Loucy (cell line): ENCODE measurements at regions not wholly inside any gene's neighbourhood (a gene's known extent, or its start where the extent isn't known, plus 50 kb on each side); places are given as distances from the start of the nearest gene placed in this dataset.
"Not testable (repeated sequence)": the region's sequence is repeated elsewhere in the genome, so short reads cannot be mapped to it uniquely, and the experiment has no call there.

Source experiments
- H2AFZ ChIP-seq: fragments of 200-600 bp; sonication (generic); 2 replicates; pipeline ENCODE4 v1.6.0; 2016; ENCODE audit warnings: antibody characterized with exemption, mild to moderate bottlenecking, low read length, moderate library complexity
- H3F3A ChIP-seq: fragments of 200-600 bp; 2 replicates; pipeline ENCODE4 v1.6.0; 2016; ENCODE audit warnings: antibody characterized with exemption, low read depth, mild to moderate bottlenecking
- H3K27me3 ChIP-seq: fragments of 200-600 bp; sonication (generic); 2 replicates; pipeline ENCODE4 v1.6.1; 2014; ENCODE audit warnings: low read length, mild to moderate bottlenecking; ENCODE audit not compliant: insufficient read depth, poor library complexity, severe bottlenecking
- H3K36me3 ChIP-seq: fragments of 200-600 bp; sonication (generic); 2 replicates; pipeline ENCODE4 v1.6.1; 2016; ENCODE audit warnings: low read length; ENCODE audit not compliant: insufficient read depth
- H3K4me1 ChIP-seq: fragments of 200-600 bp; sonication (generic); 2 replicates; pipeline ENCODE4 v1.5.1; 2014; ENCODE audit warnings: low read length, mild to moderate bottlenecking; ENCODE audit not compliant: insufficient read depth, poor library complexity, severe bottlenecking
- H3K4me2 ChIP-seq: fragments of 200-600 bp; sonication (generic); 2 replicates; pipeline ENCODE4 v1.6.0; 2014; ENCODE audit warnings: antibody characterized with exemption, low read length, low read depth, mild to moderate bottlenecking; ENCODE audit not compliant: poor library complexity, severe bottlenecking
- H3K4me3 ChIP-seq: fragments of 200-600 bp; sonication (generic); 2 replicates; pipeline ENCODE4 v1.5.1; 2014; ENCODE audit warnings: low read length, mild to moderate bottlenecking, mixed read lengths; ENCODE audit not compliant: poor library complexity, severe bottlenecking
- H3K79me2 ChIP-seq: fragments of 200-600 bp; sonication (generic); 2 replicates; pipeline ENCODE4 v1.6.1; 2014; ENCODE audit warnings: low read length; ENCODE audit not compliant: insufficient read depth
- H3K9ac ChIP-seq: fragments of 200-600 bp; sonication (generic); 2 replicates; pipeline ENCODE4 v1.6.0; 2014; ENCODE audit warnings: mild to moderate bottlenecking, low read depth, low read length, moderate library complexity; ENCODE audit not compliant: poor library complexity, severe bottlenecking
- H3K9me2 ChIP-seq: fragments of 200-600 bp; sonication (generic); replicated peaks from 2 replicates; pipeline ENCODE4 v1.6.1; 2016; ENCODE audit warnings: low read depth, low read length, mixed read lengths
- H3K9me3 ChIP-seq: fragments of 200-600 bp; sonication (generic); 2 replicates; pipeline ENCODE4 v1.6.1; 2014; ENCODE audit warnings: mild to moderate bottlenecking, antibody characterized with exemption, low read length, low read depth; ENCODE audit not compliant: insufficient read depth
- H4K20me1 ChIP-seq: fragments of 200-600 bp; sonication (generic); 2 replicates; pipeline ENCODE4 v1.6.0; 2014; ENCODE audit warnings: antibody characterized with exemption, low read length, mild to moderate bottlenecking; ENCODE audit not compliant: insufficient read depth, poor library complexity, severe bottlenecking
- CTCF ChIP-seq: fragments of 200-600 bp; sonication (generic); conservative IDR thresholded peaks from 2 replicates; pipeline ENCODE4 v1.5.1; 2014; ENCODE audit warnings: mild to moderate bottlenecking, antibody characterized with exemption, low read length
- EZH2phosphoT487 ChIP-seq: fragments of 200-600 bp; IDR thresholded peaks from 2 replicates; pipeline ENCODE4 v1.6.1; 2018; ENCODE audit warnings: antibody characterized with exemption, mild to moderate bottlenecking, moderate library complexity, borderline replicate concordance

DNA sequence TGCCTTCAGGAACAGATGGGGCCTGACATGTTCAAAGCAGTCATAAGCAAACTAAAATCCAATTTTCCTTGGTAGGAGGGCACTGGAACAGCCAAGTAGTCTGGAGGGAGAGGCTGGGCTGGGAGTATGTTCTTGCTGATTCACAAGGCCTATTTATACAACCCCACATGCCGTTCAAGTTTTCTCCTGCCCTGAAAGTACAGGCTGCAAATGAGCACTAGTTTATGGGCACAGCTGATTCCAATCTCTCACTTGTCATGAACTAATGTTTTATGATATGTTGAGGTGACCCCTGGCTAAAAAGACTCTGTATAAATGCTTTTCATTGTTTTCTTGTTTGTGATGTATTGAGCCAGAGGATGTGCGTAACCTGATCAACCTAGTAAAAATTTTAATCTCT lies 183.4 kb upstream of the SRD5A2 start:
- H4K20me1 ChIP-seq = no peaks in the 10 kb centered on the region
- H3K9me2 ChIP-seq = no peaks in the 10 kb centered on the region
- no peaks in the 10 kb centered on the region for H3K4me1 ChIP-seq
- no peaks in the 10 kb centered on the region for H3K9me3 ChIP-seq
- H3K36me3 ChIP-seq = no peaks in the 10 kb centered on the region
- H3K9ac ChIP-seq = no peak overlapping the region
- TF ChIP-seq CTCF (no peak), EZH2phosphoT487 (no peak)
- H2AFZ ChIP-seq = no peak overlapping the region
- H3K4me3 ChIP-seq = no peak overlapping the region
- no peaks in the 10 kb centered on the region for H3K79me2 ChIP-seq
- H3K4me2 ChIP-seq = no peak overlapping the region
- H3K27me3 ChIP-seq = no peaks in the 10 kb centered on the region
- no peaks in the 10 kb centered on the region for H3F3A ChIP-seq

DNA sequence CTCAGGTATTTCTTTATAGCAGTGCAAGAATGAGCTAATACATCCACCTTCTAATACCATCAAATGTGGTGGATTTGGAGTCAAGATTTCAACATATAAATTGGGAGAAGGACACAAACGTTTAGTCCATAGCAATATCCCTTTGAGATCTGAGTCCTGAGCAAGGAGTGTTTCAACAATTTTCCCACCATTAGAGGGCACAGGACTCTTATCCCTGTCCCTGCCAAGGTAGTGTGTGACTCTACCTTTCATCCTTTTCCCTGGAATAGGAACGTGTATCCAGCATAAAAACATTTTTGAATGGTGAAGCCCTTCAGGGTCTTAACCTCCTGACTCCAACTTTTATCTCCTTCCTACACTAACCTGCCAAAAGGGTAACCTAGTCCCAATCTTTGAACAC lies 181.3 kb upstream of the SRD5A2 start:
- Histone ChIP-seq H3K9me2 (no peaks in the 10 kb centered on the region), H3K36me3 (no peaks in the 10 kb centered on the region), H3K27me3 (no peaks in the 10 kb centered on the region), H3F3A (no peaks in the 10 kb centered on the region), H3K4me1 (no peaks in the 10 kb centered on the region), H3K4me3 (no peak overlapping the region), H3K79me2 (no peaks in the 10 kb centered on the region), H3K4me2 (no peak overlapping the region), H2AFZ (no peak overlapping the region), H3K9me3 (no peaks in the 10 kb centered on the region), H4K20me1 (no peaks in the 10 kb centered on the region), H3K9ac (no peak overlapping the region)
- no peak for TF ChIP-seq CTCF
- TF ChIP-seq EZH2phosphoT487 = no peak

GRCh38 chr2:31757351-31757750 lies 176.6 kb upstream of the SRD5A2 start:
- not testable (repeated sequence) for H4K20me1 ChIP-seq, H3K4me2 ChIP-seq, H3K9me2 ChIP-seq, H3K4me3 ChIP-seq, H3K9me3 ChIP-seq, H3K4me1 ChIP-seq, H2AFZ ChIP-seq, H3K36me3 ChIP-seq, H3K79me2 ChIP-seq, H3K27me3 ChIP-seq, H3F3A ChIP-seq, H3K9ac ChIP-seq

DNA sequence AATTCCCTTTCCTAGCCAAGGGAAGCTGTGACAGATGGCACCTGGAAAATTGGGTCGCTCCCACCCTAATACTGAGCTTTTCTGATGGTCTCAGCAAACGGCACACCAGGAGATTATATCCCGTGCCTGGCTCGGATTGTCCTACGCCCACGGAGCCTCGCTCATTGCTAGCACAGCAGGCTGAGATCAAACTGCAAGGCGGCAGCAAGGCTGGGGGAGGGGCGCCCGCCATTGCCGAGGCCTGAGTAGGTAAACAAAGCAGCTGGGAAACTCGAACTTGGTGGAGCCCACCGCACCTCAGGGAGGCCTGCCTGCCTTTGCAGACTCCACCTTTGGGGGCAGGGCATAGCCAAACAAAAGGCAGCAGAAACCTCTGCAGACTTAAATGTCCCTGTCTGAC lies 168.0 kb upstream of the SRD5A2 start:
- H3F3A ChIP-seq, H3K9ac ChIP-seq, H3K9me3 ChIP-seq, H3K4me2 ChIP-seq, H4K20me1 ChIP-seq, H3K4me1 ChIP-seq, H3K4me3 ChIP-seq, H3K9me2 ChIP-seq, H3K79me2 ChIP-seq, H3K36me3 ChIP-seq, H3K27me3 ChIP-seq, H2AFZ ChIP-seq: not testable (repeated sequence)
